Neural cell (in vitro differentiated cells): ENCODE measurements at regions not wholly inside any gene's neighbourhood (a gene's known extent, or its start where the extent isn't known, plus 50 kb on each side); places are given as distances from the start of the nearest gene placed in this dataset.

Experiments used
- H2AFZ ChIP-seq: fragments of 200-600, 300-800 bp; sonication (generic), shearing (Covaris generic); 2 replicates; pipeline ENCODE4 v1.6.0; 2014; ENCODE audit warnings: low read depth, mild to moderate bottlenecking, antibody characterized with exemption, low read length, moderate library complexity
- H3F3A ChIP-seq: fragments of 200-600 bp; shearing (Covaris generic); 2 replicates; pipeline ENCODE4 v1.6.1; 2016; ENCODE audit warnings: mild to moderate bottlenecking, moderate library complexity, mixed read lengths, antibody characterized with exemption, low read length; ENCODE audit not compliant: insufficient read depth, poor library complexity, severe bottlenecking
- H3K27ac ChIP-seq: fragments of 200-600, 300-800 bp; sonication (generic), shearing (Covaris generic); 2 replicates; pipeline ENCODE4 v1.5.1; 2014; ENCODE audit warnings: mild to moderate bottlenecking, low read length, moderate library complexity
- H3K27me3 ChIP-seq: fragments of 300-800, 200-600 bp; sonication (generic), shearing (Covaris generic); 2 replicates; pipeline ENCODE4 v1.6.0; 2014; ENCODE audit warnings: mild to moderate bottlenecking, low read depth, low read length, moderate library complexity; ENCODE audit not compliant: insufficient read depth
- H3K36me3 ChIP-seq: fragments of 300-800, 200-600 bp; sonication (generic), shearing (Covaris generic); 2 replicates; pipeline ENCODE4 v1.5.1; 2014; ENCODE audit warnings: mild to moderate bottlenecking, antibody characterized with exemption, low read length, moderate library complexity; ENCODE audit not compliant: insufficient read depth
- H3K4me2 ChIP-seq: fragments of 300-800, 200-600 bp; sonication (generic), shearing (Covaris generic); 2 replicates; pipeline ENCODE4 v1.6.0; 2014; ENCODE audit warnings: mild to moderate bottlenecking, low read length
- H3K4me3 ChIP-seq: fragments of 300-800, 200-600 bp; sonication (generic), shearing (Covaris generic); 2 replicates; pipeline ENCODE4 v1.5.1; 2014; ENCODE audit warnings: mild to moderate bottlenecking, low read length, moderate library complexity
- H3K79me2 ChIP-seq: fragments of 200-600 bp; shearing (Covaris generic); replicated peaks from 2 replicates; pipeline ENCODE4 v1.6.0; 2014; ENCODE audit warnings: mild to moderate bottlenecking, low read length, moderate library complexity; ENCODE audit not compliant: insufficient read depth
- H3K9ac ChIP-seq: fragments of 300-800, 200-600 bp; sonication (generic), shearing (Covaris generic); 2 replicates; pipeline ENCODE4 v1.6.1; 2016; ENCODE audit warnings: mild to moderate bottlenecking, low read length, mixed read lengths
- H3K9me2 ChIP-seq: fragments of 200-600 bp; shearing (Covaris generic); 2 replicates; pipeline ENCODE4 v1.6.1; 2016; ENCODE audit warnings: mild to moderate bottlenecking, low read length, mixed read lengths; ENCODE audit not compliant: insufficient read depth
- H3K9me3 ChIP-seq: fragments of 200-600, 300-800 bp; sonication (generic), shearing (Covaris generic); 2 replicates; pipeline ENCODE4 v1.6.1; 2016; ENCODE audit warnings: mild to moderate bottlenecking, mixed run types, low read length, moderate library complexity, mixed read lengths
- H4K20me1 ChIP-seq: fragments of 200-600 bp; shearing (Covaris generic); 2 replicates; pipeline ENCODE4 v1.6.1; 2016; ENCODE audit warnings: mild to moderate bottlenecking, mixed run types; ENCODE audit not compliant: insufficient read depth
- EP300 ChIP-seq: fragments of 450-650 bp; conservative IDR thresholded peaks from 2 replicates; pipeline ENCODE4 v1.6.1; 2014; ENCODE audit warnings: antibody characterized with exemption, mild to moderate bottlenecking, moderate library complexity; ENCODE audit not compliant: poor library complexity, severe bottlenecking
- EZH2 ChIP-seq: fragments of 200-600, 300-800 bp; shearing (Covaris generic), sonication (generic); IDR thresholded peaks from 2 replicates; pipeline ENCODE4 v1.6.1; 2014; ENCODE audit warnings: antibody characterized with exemption, low read length, borderline replicate concordance, mild to moderate bottlenecking; ENCODE audit not compliant: insufficient read depth, poor library complexity, severe bottlenecking
- MXI1 ChIP-seq: fragments of 450-650 bp; conservative IDR thresholded peaks from 2 replicates; pipeline ENCODE4 v1.6.1; 2014; ENCODE audit warnings: antibody characterized with exemption, mild to moderate bottlenecking; ENCODE audit not compliant: poor library complexity, severe bottlenecking
- POLR2AphosphoS5 ChIP-seq: IDR thresholded peaks from 2 replicates; pipeline ENCODE4 v1.6.1; 2012
- RAD21 ChIP-seq: fragments of 450-650 bp; conservative IDR thresholded peaks from 2 replicates; pipeline ENCODE4 v1.6.1; 2014; ENCODE audit warnings: antibody characterized with exemption, mild to moderate bottlenecking, moderate library complexity
- SMC3 ChIP-seq: fragments of 450-650 bp; conservative IDR thresholded peaks from 2 replicates; pipeline ENCODE4 v1.6.1; 2014; ENCODE audit warnings: antibody characterized with exemption, mild to moderate bottlenecking, moderate library complexity; ENCODE audit not compliant: poor library complexity
- TAF1 ChIP-seq: IDR thresholded peaks from 2 replicates; pipeline ENCODE4 v1.6.1; 2012; ENCODE audit warnings: low read depth
- TF ChIP-seq, protein P1 (sequence below): IDR thresholded peaks from 2 replicates; pipeline ENCODE4 v1.6.1; 2012; ENCODE audit warnings: borderline replicate concordance
- TF ChIP-seq, protein P2 (sequence below): fragments of 450-650 bp; IDR thresholded peaks from 2 replicates; pipeline ENCODE4 v1.5.1; 2014; ENCODE audit warnings: antibody characterized with exemption, mild to moderate bottlenecking, moderate library complexity; ENCODE audit not compliant: poor library complexity, severe bottlenecking

DNA sequence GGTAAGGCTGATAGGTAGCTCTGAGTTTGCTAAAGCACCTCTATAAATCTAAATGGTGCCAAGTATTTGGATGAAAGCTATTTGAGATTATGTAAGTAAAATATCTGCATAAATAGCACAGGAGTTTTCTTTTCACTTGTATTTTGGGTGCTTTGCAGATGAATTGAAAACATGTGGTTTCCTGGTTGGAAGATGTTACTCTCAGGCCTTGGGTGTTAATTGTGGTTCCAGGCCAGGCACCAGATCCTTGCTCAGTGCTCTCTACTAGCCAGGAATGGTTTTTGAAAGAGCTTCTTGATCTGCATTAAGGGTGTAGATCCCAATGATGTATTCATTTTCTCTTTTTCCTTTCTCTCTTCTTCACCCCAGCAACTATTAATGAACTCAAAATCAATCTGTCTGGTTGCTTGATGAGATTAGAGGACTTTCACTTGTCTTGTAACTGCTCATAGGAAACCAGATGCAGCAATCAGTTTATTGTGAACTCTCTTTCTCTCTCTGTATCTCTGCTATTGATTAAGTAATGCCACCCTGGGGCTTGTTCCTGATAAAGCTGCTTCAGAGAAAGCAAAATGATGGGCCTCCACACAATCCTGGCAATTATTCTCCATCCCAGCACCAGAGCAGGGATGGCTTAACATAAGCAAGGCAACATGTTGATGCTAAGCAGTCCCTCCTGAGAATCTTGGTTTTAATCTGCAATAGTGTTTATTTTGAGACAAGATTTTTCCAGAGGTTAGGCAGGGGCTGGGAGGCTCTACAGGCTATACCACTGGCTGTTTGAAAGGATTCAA lies 147.0 kb upstream of the NTM start:
- no peak overlapping the region for H3K9ac ChIP-seq
- H3K4me2 ChIP-seq: no peak overlapping the region
- no peaks in the 10 kb centered on the region for H4K20me1 ChIP-seq
- TF ChIP-seq, protein P1, sequence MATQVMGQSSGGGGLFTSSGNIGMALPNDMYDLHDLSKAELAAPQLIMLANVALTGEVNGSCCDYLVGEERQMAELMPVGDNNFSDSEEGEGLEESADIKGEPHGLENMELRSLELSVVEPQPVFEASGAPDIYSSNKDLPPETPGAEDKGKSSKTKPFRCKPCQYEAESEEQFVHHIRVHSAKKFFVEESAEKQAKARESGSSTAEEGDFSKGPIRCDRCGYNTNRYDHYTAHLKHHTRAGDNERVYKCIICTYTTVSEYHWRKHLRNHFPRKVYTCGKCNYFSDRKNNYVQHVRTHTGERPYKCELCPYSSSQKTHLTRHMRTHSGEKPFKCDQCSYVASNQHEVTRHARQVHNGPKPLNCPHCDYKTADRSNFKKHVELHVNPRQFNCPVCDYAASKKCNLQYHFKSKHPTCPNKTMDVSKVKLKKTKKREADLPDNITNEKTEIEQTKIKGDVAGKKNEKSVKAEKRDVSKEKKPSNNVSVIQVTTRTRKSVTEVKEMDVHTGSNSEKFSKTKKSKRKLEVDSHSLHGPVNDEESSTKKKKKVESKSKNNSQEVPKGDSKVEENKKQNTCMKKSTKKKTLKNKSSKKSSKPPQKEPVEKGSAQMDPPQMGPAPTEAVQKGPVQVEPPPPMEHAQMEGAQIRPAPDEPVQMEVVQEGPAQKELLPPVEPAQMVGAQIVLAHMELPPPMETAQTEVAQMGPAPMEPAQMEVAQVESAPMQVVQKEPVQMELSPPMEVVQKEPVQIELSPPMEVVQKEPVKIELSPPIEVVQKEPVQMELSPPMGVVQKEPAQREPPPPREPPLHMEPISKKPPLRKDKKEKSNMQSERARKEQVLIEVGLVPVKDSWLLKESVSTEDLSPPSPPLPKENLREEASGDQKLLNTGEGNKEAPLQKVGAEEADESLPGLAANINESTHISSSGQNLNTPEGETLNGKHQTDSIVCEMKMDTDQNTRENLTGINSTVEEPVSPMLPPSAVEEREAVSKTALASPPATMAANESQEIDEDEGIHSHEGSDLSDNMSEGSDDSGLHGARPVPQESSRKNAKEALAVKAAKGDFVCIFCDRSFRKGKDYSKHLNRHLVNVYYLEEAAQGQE: no peak
- TF ChIP-seq SMC3 (no peak), EP300 (no peak), MXI1 (no peak), EZH2 (no peak), POLR2AphosphoS5 (no peak), RAD21 (no peak), TAF1 (no peak)
- TF ChIP-seq, protein P2, sequence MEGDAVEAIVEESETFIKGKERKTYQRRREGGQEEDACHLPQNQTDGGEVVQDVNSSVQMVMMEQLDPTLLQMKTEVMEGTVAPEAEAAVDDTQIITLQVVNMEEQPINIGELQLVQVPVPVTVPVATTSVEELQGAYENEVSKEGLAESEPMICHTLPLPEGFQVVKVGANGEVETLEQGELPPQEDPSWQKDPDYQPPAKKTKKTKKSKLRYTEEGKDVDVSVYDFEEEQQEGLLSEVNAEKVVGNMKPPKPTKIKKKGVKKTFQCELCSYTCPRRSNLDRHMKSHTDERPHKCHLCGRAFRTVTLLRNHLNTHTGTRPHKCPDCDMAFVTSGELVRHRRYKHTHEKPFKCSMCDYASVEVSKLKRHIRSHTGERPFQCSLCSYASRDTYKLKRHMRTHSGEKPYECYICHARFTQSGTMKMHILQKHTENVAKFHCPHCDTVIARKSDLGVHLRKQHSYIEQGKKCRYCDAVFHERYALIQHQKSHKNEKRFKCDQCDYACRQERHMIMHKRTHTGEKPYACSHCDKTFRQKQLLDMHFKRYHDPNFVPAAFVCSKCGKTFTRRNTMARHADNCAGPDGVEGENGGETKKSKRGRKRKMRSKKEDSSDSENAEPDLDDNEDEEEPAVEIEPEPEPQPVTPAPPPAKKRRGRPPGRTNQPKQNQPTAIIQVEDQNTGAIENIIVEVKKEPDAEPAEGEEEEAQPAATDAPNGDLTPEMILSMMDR: no peak
- no peaks in the 10 kb centered on the region for H3K9me3 ChIP-seq
- no peaks in the 10 kb centered on the region for H3F3A ChIP-seq
- no peak overlapping the region for H3K27ac ChIP-seq
- H3K79me2 ChIP-seq: no peaks in the 10 kb centered on the region
- H2AFZ ChIP-seq: no peak overlapping the region
- no peaks in the 10 kb centered on the region for H3K27me3 ChIP-seq
- no peaks in the 10 kb centered on the region for H3K36me3 ChIP-seq
- no peaks in the 10 kb centered on the region for H3K9me2 ChIP-seq
- H3K4me3 ChIP-seq: no peak overlapping the region

DNA sequence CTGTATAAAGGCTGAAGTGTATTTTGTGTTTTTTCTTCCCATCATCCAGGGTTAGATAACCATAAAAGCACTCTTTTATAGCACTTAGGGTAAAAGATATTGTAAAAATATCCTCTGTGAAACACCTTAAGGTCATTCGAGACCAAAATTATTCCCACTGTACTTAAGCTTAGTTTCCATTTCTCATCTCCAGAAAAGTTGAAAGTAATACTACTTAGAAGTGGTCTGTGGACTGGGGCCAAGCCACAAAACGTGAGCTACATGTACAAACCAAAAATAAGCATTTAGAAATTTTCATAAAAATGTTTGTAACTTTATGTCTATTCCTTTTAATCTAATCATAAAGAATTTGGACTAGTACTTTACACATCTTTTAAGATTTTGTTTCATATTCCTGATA lies 142.0 kb upstream of the NTM start:
- no peak overlapping the region for H3K9ac ChIP-seq

More for the DNA sequence above, 142.0 kb upstream of the NTM start:
- TF ChIP-seq, protein P2: no peak
- TF ChIP-seq SMC3 (no peak), MXI1 (no peak), POLR2AphosphoS5 (no peak), RAD21 (no peak), EZH2 (no peak), TAF1 (no peak), EP300 (no peak)
- TF ChIP-seq, protein P1: no peak
- Histone ChIP-seq H3K4me2 (no peak overlapping the region), H3K4me3 (no peak overlapping the region), H3F3A (no peaks in the 10 kb centered on the region), H4K20me1 (no peaks in the 10 kb centered on the region), H3K27ac (no peak overlapping the region), H3K27me3 (no peaks in the 10 kb centered on the region), H3K36me3 (no peaks in the 10 kb centered on the region), H3K9me3 (no peaks in the 10 kb centered on the region), H3K9me2 (no peaks in the 10 kb centered on the region), H2AFZ (no peak overlapping the region), H3K79me2 (no peaks in the 10 kb centered on the region)
